K562 (cell line): ENCODE measurements at regions not wholly inside any gene's neighbourhood (a gene's known extent, or its start where the extent isn't known, plus 50 kb on each side); places are given as distances from the start of the nearest gene placed in this dataset.

Source experiments
- ATF1 ChIP-seq, 2 experiments: fragments of 450-650 bp in 1 of 2; IDR thresholded peaks; 2 replicates each; pipeline ENCODE4 v1.6.1; 2016; ENCODE audit warnings: missing compliant biosample characterization in 1 of 2, missing genetic modification characterization in 1 of 2
- CBX3 ChIP-seq, 2 experiments: IDR thresholded peaks; 1 replicate in 1 of 2; 2 replicates in 1 of 2; pipeline ENCODE4 v1.6.1; 2012; ENCODE audit warnings: inconsistent platforms in 2 of 2, low read length in 2 of 2, borderline replicate concordance in 1 of 2, control low read depth in 1 of 2
- EZH2 ChIP-seq: IDR thresholded peaks from 2 replicates; pipeline ENCODE4 v1.6.1; 2012; ENCODE audit warnings: low read depth, mild to moderate bottlenecking, inconsistent platforms, low read length, borderline replicate concordance
- TEAD2 ChIP-seq: fragments of 450-650 bp; IDR thresholded peaks from 2 replicates; pipeline ENCODE4 v1.6.1; 2016; ENCODE audit warnings: missing genetic modification characterization, control low read depth, missing compliant biosample characterization
- TF ChIP-seq, protein P1 (sequence below): sonication (generic); formaldehyde crosslinking; IDR thresholded peaks from 2 replicates; pipeline ENCODE4 v1.8.1; 2022; ENCODE audit warnings: missing genetic modification reagents

DNA sequence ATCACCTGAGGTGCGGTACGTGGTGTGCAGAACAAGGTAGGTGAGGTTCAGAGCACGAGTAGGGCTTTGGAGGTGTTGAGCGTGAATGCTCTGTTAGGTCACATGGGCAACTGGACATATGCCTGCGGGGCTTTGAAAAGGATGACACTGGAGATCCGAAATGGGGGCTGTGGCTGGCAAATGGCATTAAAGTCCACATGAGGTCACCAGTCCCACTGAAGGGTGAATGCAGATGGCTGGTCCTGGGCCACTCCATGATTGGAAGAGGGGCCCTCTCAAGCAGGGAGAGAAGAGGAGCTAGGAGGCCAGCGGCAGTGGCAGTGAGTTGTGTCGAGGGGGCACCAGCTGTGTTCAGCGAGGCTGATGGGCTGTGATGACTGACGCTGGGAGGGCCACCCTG, 254.9 kb upstream of the SHH start:
- TF ChIP-seq, protein P1, sequence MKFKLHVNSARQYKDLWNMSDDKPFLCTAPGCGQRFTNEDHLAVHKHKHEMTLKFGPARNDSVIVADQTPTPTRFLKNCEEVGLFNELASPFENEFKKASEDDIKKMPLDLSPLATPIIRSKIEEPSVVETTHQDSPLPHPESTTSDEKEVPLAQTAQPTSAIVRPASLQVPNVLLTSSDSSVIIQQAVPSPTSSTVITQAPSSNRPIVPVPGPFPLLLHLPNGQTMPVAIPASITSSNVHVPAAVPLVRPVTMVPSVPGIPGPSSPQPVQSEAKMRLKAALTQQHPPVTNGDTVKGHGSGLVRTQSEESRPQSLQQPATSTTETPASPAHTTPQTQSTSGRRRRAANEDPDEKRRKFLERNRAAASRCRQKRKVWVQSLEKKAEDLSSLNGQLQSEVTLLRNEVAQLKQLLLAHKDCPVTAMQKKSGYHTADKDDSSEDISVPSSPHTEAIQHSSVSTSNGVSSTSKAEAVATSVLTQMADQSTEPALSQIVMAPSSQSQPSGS (CRISPR knock-in tag): no peak
- TF ChIP-seq EZH2 (no peak), ATF1 (CRISPR knock-in tag; IDR thresholded peaks at IDR 0.05) (no peak), ATF1 (tag; IDR thresholded peaks at IDR 0.05) (no peak), CBX3 (IDR thresholded peaks at IDR 0.05; ENCODE audit: borderline replicate concordance in 1 of 2, low read length in 2 of 2) (no peak), TEAD2 (tag) (no peak)
